ENCODE measurements at regions not wholly inside any gene's neighbourhood (a gene's known extent, or its start where the extent isn't known, plus 50 kb on each side); places are given as distances from the start of the nearest gene placed in this dataset.

DNA sequence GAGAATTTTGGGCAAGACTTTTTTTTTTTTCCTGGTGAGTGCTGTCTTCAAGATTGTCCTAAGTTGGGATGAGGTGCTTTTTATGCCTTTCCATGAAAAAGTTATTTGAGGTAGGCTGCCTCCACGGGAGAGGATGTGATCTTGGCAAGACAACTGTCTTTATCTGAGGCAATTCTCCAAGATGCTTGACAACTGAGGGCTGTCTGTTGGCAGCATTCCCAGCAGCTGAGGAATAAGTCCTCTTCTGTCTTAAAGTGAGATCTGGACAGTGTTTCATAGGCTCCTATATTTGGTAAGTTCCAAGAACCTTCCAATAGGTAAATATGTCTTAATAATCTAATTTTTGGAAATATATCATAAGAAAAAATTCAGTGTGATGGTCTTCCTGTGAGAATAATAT, 662.0 kb downstream of the CDH11 start:
- DNase-seq (ENCODE audit: low read depth in 2 of 2) = no peak

DNA sequence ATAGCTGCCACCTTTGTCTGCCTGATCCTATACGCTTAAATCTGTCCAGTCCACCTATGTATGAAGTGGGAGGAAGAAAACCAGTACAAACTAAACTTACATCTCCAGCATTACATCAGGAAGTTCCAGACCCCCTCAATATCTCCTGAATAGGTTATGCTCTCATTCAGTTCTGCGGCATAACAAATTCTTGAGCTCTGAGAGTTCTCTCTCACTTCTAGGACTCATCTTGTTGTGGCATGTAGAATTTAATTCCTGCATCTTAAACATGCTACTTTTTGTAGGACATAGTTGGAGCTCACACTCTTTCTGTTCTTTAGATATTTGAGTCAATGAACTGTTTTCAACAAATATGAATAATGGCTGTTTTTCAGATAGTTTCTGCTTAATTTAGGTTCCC, 662.5 kb downstream of the CDH11 start:
- DNase-seq (ENCODE audit: low read depth in 2 of 2) = no peak

DNA sequence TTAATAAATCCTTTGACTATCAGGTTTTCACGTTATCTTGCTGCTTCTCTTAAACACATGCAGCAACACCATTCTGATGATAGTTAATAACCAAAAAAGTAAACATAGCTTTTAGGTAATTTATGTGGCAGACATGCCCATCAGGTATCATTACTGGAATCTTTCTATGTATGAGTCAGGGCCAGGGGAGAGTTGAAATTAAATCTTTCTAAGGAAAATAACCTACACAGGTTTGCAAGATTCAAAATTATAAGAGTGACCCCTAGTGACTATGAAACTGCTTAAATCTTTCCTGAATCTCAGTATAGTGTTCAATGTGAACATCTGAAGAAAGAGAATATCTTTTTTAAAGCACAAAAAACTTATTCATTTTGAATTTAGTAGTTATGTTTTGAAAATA, 666.6 kb downstream of the CDH11 start:
- DNase-seq (ENCODE audit: low read depth in 2 of 2) = no peak

DNA sequence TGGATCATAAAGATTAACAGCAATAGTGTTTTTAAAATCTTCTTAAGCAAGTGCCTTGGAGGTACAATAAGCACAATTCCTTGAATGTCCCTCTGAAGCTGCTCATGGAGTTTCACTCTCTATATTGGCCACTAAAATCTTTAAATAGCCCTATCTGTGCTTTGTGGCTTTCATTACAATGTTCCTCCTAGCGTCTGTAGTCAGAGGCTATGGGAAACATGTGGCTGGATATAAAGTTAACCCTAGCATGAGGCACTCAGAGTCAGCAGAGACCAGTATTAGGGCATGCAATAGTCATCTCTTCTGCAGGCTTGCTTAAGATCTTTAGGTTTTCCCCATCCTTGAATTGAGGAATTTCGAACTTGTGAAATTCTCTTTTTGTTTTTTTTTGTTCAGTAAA, 668.2 kb downstream of the CDH11 start:
- no peak for DNase-seq (ENCODE audit: low read depth in 2 of 2)

DNA sequence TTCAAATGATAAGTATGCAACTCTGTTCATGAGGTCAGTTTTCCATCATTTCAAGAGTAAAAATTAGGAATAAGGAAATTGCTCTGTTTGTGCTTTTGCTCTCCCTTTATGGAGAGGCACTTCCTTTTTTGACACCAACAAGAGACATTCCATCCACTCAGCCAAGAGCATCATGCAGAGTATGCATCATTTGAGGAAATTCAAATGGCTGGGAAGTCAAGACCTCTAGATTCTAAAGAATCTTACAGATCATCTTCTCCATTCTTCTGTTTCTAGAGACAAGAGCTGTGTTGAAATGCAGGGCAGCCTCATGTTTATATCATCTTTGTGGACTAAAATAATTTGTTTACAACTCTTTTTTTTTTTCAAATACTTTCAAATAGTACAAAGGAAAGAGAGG, 669.4 kb downstream of the CDH11 start:
- DNase-seq (ENCODE audit: low read depth in 2 of 2) = no peak

DNA sequence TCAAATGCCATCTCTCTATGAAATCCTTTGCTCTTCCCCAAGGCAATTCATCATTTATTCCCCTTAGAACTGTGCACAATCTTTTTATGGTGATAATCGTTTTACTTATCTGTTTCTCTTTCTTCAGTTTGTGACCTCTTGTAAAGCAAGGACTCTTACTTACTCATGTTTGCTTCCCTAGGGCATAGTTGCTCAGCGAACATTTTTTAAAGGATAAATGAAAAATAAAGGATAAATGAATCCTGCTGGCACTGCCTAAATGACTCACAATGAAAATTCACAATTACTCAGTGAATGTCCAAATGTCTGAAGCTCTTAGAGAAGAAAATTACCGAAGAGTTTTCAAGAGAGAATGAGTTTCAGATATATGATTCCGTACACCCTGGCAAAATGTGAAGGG, 671.7 kb downstream of the CDH11 start:
- DNase-seq (ENCODE audit: low read depth in 2 of 2) = no peak

DNA sequence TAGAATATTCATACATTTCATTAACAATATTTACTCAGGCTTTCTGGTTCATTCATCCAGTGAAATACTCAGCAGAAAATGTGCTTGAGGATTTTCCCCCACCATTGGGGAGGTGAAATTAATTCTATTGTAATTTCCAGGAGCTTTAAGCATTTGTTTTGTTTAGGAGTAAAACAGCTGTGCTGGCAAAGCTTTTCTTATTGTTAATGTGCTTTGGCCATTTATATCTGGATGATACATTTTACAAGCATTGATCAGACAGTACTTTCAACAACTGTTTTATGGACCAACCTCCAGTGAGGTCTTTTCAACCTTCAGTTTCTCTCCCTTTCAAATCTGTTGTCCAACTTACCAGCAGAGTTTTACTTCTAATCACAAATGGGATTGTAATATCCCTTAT, 672.4 kb downstream of the CDH11 start:
- no peak for DNase-seq (ENCODE audit: low read depth in 2 of 2)

DNA sequence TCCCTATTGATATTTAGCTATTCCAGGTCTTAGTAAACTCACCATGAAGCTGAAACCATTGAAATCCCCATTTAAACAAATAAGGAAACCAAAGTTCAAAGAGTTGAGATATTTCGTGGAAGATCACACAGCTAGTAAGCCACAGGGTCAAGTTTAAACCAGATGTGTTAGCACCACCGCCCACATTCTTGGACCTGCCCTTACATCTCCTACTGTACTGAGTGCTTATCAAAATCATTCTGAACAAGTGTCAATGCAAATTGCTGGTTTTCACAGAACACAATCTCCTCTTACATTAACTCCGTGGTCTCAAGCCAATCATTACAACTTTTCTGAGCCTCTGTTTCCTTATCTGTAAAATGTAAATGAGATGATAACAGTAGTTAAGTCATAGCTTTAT, 676.2 kb downstream of the CDH11 start:
- DNase-seq (ENCODE audit: low read depth in 2 of 2) = no peak

DNA sequence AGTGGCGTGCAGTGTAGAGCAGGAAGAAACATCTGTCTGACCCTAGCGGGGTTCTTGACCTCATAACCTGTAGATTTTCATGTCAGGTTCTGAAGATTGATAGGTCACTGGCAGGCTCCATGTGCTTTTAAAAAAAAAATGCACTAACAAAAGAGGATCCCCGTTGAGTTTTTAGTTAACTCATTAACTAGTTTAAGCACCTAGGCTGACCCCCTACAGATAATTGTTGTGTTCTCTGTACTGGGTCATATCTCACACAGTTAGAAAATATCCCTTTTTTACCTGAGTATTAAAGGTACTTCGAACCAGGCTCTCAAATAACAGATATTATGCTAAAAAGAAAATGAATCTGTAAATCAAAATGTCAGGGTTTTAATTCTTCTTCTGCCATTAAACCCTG, 676.6 kb downstream of the CDH11 start:
- DNase-seq (ENCODE audit: low read depth in 2 of 2) = no peak

DNA sequence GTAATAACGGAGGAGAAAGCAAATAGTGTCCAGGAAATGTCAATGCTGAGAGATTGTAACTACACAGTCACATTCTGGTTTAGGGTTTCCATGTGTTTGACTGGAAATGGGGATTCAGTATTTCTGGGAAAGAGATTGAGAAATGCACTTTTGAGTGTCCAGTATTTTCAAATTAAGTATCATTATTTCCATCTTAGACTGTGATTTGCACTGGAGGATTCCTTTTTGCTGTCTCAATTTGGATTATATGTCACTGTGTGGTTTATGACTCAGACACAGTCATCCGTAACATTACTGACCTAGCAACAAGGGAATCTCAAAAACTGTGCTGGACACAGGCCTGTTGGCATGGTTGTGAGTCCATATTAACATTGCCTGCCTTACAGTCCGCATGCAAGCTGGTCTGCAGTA, 681.4 kb downstream of the CDH11 start:
- no peak for DNase-seq (ENCODE audit: low read depth in 2 of 2)

DNA sequence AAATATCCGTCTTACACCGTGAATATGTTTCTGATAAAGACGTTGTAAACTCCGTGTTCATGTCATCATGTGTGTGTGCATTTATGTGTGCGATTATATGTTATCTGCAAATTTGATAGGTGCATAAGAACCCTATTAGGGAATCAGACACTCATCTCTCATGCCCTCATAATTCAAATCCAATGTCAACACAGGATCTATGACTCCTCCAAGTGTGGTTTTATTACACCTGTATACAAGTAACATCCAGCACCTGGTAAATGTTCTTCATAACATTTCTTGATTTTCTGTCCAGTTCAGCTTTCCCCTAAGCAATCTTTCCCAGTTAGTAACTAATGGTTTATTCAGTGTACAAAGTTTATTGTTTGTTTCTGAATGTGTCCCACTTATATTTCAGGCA, 681.9 kb downstream of the CDH11 start:
- no peak for DNase-seq (ENCODE audit: low read depth in 2 of 2)

DNA sequence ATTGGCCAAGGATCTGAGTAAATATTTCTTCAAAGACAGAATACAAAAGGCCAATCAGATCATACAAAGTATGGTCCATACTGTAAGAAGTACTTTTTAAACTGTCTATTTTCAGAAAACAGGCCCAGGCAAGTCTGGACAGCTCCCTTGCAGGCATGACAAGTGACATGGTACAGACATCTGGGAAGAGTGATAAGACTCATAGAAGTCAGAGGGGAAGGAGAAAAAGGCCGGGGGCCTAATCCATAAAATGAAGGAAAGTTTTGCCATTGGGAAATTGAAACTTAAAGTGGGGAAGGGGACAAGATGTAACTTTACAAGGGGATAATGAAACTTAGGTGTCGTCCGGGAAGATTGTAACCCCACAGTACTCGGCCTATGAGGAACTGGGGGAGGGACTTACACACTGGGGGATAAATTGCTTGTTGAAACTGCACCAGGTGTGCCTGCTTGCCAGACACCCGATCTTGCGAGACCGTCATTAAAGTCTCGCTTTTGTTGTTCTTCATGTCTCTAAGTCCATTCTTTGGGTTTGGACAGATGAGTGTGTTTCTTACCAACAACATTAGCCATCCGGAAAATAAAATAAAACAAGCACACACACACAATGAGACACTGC, 684.0 kb downstream of the CDH11 start:
- DNase-seq (ENCODE audit: low read depth in 2 of 2) = no peak

DNA sequence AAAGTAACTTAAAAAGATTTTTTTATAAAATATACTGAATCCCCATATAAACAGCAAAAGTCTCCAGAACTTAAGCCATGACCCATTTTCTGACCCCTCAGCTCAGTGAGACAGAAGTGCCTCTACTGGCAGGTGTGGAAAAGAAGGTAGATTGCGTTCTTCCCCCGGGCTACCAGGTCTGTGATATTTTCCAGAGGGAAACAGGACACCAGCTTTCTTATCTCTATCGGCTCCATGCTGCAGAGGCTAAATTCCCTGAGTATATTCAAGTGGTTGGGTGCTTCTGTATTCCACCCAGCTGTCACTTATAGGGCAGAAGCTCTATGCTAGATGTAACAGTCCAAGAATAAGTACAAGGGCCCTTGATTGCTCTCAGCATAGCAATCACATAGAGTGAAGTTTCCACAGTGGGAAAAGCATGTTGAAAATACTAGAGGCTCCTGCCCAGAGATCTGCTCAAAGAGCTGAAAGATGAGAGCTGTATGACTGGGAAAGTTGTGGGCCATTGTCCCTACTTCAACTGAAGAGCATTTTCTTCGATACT, 687.3 kb downstream of the CDH11 start:
- DNase-seq (ENCODE audit: low read depth in 2 of 2) = no peak

DNA sequence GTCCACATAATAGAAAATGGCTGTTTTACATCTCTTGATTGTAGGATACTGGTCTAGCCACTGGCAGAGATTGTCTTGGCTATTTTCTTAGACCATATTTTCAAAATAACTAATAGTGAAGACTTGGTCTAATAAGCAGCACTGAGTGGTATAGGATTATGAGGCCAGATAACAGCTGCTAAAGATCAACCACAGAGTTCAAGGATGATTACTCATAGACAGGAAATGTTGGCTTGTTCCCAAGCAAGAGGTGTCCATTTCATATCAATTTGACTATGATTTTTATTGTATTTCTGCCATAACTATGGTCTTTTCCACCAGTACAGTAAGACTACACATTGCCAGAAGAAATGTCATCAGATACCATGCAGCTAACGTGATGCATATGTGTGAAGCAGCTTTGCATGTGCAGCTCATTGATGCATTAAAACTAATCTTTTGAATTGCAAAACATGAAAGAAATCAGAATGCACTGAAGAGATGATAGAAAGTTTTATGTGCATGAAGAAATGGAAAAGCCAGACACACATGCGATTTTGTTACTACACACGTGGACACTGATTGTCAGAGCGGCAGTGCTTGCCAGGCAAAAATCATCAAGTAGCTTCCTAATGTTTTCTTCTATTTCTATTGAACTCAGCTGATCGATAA, 693.3 kb downstream of the CDH11 start:
- no peak for DNase-seq (ENCODE audit: low read depth in 2 of 2)

DNA sequence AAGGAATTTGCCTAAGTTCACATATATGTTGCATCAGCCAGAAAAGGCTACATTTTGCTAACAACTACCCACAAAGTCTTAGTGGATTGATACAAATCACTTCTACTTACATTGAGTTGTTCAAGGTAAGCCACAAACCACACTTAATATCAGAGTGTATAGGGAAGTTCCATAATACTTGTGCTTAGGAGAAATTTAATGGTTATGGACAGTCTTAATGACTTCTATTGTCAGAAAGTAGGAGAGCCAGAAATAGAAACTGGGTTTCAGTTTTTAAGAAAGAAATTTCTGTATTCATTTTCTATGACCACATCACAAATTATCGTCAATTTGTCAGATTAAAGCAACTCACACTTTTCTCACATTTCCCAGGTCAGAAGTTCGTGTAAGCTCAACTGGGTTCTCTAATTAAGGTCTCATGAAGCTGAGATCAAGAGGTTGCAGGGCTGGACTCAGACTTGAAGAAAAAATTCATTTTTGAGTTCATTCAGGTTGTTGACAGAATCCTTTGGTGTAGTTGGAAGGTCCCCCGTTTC, 695.7 kb downstream of the CDH11 start:
- no peak for DNase-seq (ENCODE audit: low read depth in 2 of 2)

DNA sequence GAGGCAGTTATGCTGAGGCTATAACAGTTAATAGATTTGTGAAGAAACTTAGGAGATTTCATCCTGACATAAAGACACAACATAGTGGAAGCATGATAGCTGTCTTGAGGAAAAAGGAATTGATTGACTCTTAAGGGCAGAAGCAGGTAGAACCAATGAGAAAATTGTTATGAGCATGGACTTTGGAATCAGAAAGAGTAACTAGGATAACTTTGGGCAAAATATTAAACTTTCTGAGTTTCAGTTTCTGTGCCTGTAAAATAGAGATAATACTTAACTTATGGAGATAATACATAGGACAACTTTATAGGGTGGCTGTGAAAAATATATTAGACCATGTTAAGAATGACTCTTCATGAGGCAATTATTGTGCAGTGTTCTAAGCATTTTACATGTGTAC, 696.5 kb downstream of the CDH11 start:
- no peak for DNase-seq (ENCODE audit: low read depth in 2 of 2)

DNA sequence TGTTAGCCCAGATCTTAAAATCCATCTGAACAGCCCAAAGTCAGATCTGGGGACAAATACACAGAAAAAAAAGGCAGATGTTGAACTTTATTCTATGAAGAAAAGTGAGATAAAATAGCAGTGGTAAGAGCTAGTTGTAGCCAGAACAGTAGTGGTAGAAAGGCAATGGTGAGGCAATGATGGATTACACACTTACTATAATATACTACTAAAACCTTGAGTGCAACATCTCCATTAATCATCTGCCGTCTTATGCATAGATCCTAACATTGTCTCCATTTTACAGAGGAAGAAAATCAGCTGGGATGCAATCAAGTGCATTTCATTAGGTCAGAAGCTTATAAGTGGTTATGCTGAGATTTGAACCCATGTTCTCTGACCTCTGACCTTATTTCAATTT, 699.6 kb downstream of the CDH11 start:
- DNase-seq (ENCODE audit: low read depth in 2 of 2) = no peak

DNA sequence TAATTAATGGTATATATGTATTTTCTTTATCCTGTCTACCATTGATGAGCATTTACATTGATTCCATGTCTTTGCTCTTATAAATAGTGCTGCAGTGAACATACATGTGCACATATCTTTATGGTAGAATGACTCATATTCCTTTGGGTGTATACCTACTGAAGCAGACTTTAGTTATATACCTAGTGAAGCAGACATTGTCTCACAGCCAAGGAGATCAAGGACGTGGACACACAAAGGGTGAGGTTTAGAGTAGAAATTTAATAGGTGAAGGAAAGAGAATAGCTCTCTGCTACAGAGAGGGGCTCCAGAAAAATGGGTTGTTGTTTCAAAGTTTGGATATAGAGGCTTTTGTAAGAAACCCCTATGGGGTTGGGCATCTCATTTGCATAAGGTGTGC, 700.3 kb downstream of the CDH11 start:
- no peak for DNase-seq (ENCODE audit: low read depth in 2 of 2)

DNA sequence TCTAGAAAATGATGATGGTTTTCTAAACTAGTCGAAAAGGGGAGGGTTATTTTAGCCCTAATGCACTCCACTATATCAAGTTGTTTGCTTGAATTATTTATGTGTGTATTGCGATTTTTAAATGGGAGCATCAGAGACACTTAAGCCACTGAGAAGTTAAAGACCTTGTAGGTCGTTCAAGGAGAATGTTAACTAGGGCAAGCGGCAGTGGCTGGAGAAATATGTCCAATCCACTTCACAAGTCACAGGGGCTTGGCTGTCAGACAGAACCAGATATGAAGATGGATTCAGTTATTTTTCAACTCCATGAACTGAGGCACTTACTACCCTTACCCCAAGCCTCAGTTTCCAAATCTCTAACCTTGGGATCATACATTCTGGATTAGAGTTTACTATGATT, 702.0 kb downstream of the CDH11 start:
- DNase-seq (ENCODE audit: low read depth in 2 of 2) = no peak

DNA sequence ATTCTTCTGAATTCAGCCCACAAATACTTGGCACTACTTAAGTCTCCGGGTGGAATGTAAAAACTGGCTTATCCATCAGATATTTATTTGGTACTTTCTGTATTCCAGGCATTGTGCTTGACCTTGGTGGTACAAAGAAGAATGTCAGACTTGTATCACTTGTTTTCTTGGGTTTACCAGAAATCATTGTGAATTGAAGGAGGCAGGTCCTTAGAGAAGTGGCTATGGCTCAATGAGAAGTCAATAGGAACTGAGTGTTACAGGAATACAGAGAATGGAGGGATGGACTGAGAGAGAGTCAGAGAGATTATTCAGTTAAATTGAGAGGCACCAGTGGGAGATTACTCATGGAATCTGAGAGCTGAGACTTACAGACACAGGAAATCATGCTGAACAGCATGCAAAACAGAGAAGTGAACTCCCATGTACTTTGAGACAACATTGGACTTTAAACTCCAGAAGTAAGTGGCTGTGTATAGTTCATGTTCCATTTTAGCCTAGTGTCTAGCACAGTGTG, 704.1 kb downstream of the CDH11 start:
- no peak for DNase-seq (ENCODE audit: low read depth in 2 of 2)

DNA sequence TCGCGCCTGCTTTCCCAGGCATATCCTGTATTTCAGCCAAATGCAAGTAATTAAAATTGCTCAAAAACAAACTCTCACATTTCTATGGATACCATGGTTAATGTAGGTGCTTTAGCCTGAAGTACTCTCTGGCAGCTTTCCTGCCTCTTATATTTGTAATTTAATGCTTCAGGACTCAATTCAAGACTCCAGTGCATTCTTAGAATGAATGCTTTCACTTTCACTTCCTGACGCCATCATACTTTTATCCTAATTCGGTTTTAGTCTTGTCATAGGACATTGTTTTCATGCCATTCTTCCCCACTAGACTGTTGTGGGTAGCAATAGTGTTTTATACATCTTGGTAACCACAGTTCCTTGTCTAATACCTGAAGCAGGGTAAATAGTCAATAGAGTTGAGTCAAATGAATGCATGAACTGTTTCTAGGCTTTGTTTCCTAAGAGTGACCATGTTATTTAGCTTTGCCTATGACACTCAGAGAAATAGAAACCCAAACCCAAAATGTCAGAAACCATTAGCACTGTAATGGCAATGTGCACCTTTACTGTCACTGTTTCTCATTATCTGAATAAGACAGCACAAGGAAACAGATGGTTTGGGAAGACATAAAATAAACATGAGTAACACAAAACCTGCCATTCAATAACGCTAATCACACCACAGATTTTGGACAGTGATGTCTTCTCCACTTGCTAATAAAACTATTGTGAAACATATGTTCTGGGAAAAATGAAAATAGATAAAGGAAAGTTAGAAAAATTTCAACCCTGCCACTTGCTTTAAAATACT, 705.5 kb downstream of the CDH11 start:
- no peak for DNase-seq (ENCODE audit: low read depth in 2 of 2)

DNA sequence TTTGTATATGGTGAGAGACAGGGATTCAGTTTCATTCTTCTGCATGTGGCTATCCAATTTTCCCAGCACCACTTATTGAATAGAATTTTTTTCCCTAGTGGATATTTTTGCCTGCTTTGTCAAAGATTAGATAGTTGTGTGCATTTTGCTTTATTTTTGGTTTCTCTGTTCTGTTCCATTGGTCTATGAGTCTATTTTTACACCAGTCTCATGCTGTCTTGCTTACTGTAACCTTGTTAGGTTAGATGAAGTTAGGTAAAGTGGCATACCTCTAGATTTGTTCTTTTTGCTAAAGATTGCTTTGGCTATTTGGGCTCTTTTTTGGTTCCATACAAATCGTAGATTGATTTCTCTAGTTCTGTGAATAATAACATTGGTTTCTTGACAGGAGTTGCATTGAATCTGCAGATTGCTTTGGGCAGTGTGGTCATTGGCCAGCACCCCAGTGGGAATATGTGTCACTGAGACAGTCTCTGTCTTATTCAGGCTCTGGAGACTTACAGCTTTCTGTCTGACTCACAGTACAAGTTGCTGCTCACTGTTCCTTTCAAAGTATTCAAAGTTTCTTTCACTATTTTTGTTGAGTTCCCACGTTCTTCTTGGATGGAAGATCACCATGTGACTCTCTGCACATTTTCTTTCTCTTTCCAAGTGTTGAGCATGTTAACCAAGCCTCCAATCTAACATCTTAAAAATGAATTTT, 709.1 kb downstream of the CDH11 start:
- DNase-seq (ENCODE audit: low read depth in 2 of 2) = no peak

Data from stimulated activated CD4-positive, alpha-beta T cell treated with anti-CD3 and anti-CD28 coated beads, Interleukin-4, amount 100 ng/mL, for 48 hours (primary cell).